Astrocyte of the spinal cord (primary cell): ENCODE measurements at regions not wholly inside any gene's neighbourhood (a gene's known extent, or its start where the extent isn't known, plus 50 kb on each side); places are given as distances from the start of the nearest gene placed in this dataset.

ENCODE experiments used
- DNase-seq: peaks from one replicate; pipeline ENCODE4 v3.0.0; 2011; ENCODE audit warnings: low read depth, low spot score
- H3K4me3 ChIP-seq: 2 replicates; pipeline ENCODE4 v1.5.1; 2011; ENCODE audit warnings: low read depth, mild to moderate bottlenecking, low read length, moderate library complexity
- CTCF ChIP-seq: IDR thresholded peaks from 2 replicates; pipeline ENCODE4 v1.5.1; 2012; ENCODE audit warnings: low read depth, mild to moderate bottlenecking, low read length, inconsistent platforms
- in situ Hi-C: cut with HindIII; loops from 2 replicates; pipeline ENCODE4 v1.10.0; 2017; ENCODE audit warnings: low sequenced_read_pairs

GRCh38 chr22:48799227-48799970 lies 1028.3 kb downstream of the BRD1 start:
- in situ Hi-C loops = no loop called here
- no peak for TF ChIP-seq CTCF
- no peak overlapping the region for H3K4me3 ChIP-seq
- DNase-seq = no peak

- no peak for DNase-seq
- in situ Hi-C loops = no loop called here
- no peak overlapping the region for H3K4me3 ChIP-seq
- TF ChIP-seq CTCF = no peak
These were observed 1029.1 kb downstream of the BRD1 start for GRCh38 chr22:48798281-48799226.

GRCh38 chr22:48797731-48798130 lies 1029.9 kb downstream of the BRD1 start:
- no peak for DNase-seq
- H3K4me3 ChIP-seq = no peak overlapping the region
- TF ChIP-seq CTCF = no peak
- in situ Hi-C loops = no loop called here

- in situ Hi-C loops = no loop called here
- no peak for DNase-seq
- no peak for TF ChIP-seq CTCF
- H3K4me3 ChIP-seq = no peak overlapping the region
These were observed 1031.2 kb downstream of the BRD1 start for GRCh38 chr22:48796310-48797015.

GRCh38 chr22:48795664-48796063 lies 1032.0 kb downstream of the BRD1 start:
- no peak overlapping the region for H3K4me3 ChIP-seq
- no peak for DNase-seq
- in situ Hi-C loops = no loop called here
- TF ChIP-seq CTCF = no peak

GRCh38 chr22:48794906-48795305 lies 1032.8 kb downstream of the BRD1 start:
- no peak for TF ChIP-seq CTCF
- in situ Hi-C loops = no loop called here
- DNase-seq = no peak
- no peak overlapping the region for H3K4me3 ChIP-seq
